Uterus (tissue), 2 donors: ENCODE measurements at regions not wholly inside any gene's neighbourhood (a gene's known extent, or its start where the extent isn't known, plus 50 kb on each side); places are given as distances from the start of the nearest gene placed in this dataset.
"Not testable (repeated sequence)": the region's sequence is repeated elsewhere in the genome, so short reads cannot be mapped to it uniquely, and the experiment has no call there.

Experiments
- CTCF ChIP-seq, 4 experiments: fragments of 200-600 bp in 2 of 4; fragments of 450-650 bp in 2 of 4; sonication (generic) in 2 of 4; IDR thresholded peaks; one replicate each; pipeline ENCODE4 v1.5.1; 2016 to 2019; ENCODE audit warnings: antibody characterized with exemption in 4 of 4, mild to moderate bottlenecking in 2 of 4, moderate library complexity in 1 of 4
- POLR2A ChIP-seq, 2 donors: fragments of 450-650 bp; IDR thresholded peaks; one replicate each; pipeline ENCODE4 v1.6.1; 2016; ENCODE audit warnings: antibody characterized with exemption in 2 of 2, mild to moderate bottlenecking in 1 of 2, moderate library complexity in 1 of 2

DNA sequence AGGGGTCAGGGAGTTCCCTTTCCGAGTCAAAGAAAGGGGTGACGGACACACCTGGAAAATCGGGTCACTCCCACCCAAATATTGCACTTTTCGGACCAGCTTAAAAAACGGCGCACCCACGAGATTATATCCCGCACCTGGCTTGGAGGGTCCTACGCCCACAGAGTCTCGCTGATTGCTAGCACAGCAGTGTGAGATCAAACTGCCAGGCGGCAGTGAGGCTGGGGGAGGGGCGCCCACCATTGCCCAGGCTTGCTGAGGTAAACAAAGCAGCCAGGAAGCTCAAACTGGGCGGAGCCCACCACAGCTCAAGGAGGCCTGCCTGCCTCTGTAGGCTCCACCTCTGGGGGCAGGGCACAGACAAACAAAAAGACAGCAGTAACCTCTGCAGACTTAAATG, 88.8 kb upstream of the IFNG-AS1 start:
- not testable (repeated sequence) for TF ChIP-seq CTCF, POLR2A (IDR thresholded peaks at IDR 0.05)
